Activated CD8-positive, alpha-beta memory T cell treated with anti-CD3 and anti-CD28 coated beads, Interleukin-2, amount 50 U/mL, for 4 hours (primary cell): ENCODE measurements at regions not wholly inside any gene's neighbourhood (a gene's known extent, or its start where the extent isn't known, plus 50 kb on each side); places are given as distances from the start of the nearest gene placed in this dataset.
"Not testable (repeated sequence)": the region's sequence is repeated elsewhere in the genome, so short reads cannot be mapped to it uniquely, and the experiment has no call there.

Experiments used
- DNase-seq: peaks from one replicate; pipeline ENCODE4 v3.0.0-alpha.2; 2020

DNA sequence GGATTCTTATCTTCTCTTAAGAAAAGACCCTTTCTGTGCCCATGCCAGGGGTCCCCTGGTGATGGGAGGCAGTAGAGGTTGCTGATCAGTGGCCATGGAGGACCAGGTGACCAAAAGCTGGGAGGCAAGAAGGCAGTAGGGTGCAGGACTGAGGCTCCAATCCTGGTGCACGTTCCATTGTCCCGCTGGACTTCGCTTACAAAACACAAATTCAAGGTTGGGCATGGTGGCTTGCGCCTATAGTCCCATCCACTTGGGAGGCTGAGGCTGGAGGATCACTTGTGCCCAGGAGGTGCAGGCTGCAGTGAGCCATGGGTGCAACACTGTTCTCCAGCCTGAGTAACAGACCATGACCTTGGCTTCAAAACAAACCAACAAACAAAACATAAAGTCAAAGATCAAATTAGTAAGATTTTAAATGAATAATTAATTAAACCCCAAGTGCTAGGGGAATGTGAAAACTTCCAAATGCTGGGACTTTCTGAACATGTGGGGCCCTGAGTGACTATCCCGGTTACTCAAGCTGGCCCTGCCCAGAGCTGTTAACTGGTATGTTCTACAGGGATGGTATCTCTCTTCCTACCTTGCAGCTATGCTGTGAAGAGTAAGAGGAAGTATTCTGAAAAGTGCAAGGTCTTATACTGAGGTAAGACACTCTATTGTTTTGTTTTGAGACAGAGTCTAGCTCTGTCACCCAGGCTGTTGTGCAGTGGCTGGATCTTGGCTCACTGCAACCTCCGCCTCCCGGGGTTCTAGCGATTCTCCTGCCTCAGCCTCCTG, 97.6 kb downstream of the LYZL2 start:
- DNase-seq = no peak

DNA sequence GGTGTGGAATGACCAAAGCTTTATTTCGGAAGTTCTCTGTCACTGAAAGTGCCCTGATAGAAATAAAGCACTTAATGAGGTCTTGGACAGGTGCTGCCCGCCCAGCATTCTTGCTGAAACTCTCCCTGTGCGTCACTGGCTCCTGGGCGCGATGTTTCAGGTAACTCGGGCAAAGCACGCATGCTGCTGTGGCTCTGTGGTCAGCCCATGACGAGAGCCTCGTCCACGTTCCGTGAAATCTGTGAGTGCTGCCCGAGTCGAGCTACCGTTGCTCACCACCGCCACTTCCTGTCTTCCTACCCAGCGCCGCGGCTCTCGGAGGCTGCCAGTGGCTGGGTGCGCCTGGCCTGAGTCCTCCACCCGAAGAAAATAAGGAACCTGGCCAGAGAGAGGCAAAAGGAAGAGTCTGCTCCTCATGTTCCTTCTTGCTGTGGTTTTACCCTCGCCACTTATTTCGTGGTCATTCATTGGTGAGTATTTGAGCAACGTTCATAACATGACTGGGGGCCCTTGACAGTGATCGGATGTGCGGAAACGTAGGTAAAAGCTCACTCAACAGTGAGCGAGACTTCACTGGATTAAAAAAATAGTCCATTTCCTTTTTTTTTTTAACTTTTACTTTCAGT, 95.5 kb downstream of the MAP3K8 start:
- DNase-seq = peak; percentile 69

GRCh38 chr10:30528429-30528786, 94.4 kb downstream of the MAP3K8 start:
- no peak for DNase-seq

- DNase-seq = no peak
Observed at GRCh38 chr10:30527623-30528428, 93.8 kb downstream of the MAP3K8 start.

DNA sequence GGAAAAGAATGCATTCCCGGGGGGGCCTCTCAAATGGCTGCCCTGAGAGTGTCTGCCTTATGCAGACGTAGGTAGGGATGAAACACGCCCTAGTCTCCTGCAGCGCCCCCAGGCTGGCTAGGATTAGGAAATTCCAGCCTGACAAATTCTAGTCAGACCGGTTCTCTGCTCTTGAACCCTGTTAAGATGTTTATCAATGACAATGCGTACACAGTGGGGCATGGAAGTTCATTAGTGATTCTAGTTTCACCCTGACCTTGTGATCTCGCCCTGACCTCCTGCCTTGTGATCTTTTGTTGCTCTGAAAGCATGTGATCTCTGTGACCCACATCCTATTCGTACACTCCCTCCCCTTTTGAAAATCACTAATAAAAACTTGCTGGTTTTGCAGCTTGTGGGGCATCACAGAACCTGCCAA, 88.7 kb downstream of the MAP3K8 start:
- not testable (repeated sequence) for DNase-seq

DNA sequence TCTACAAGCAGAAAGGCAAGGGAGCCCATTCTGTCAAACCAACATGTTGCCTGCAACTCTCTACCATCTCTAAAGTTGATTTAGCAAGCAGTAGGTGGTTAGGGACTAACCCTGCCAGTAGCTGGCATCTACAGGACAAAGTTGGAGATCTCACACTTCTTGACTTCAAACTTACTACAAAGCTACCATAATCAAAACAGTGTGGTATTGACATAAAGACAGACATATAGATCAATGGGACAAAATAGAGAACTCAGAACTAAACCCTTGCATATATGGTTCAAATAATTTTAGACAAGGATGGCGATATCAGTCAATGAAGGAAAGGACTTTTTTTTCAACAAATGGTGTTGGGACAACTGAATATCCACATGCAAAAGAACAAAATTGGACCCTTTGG, 84.9 kb downstream of the MAP3K8 start:
- no peak for DNase-seq
